ENCODE measurements at regions not wholly inside any gene's neighbourhood (a gene's known extent, or its start where the extent isn't known, plus 50 kb on each side); places are given as distances from the start of the nearest gene placed in this dataset.

- TF ChIP-seq POLR2AphosphoS5 (IDR thresholded peaks at IDR 0.05) (no peak), POLR2A (IDR thresholded peaks at IDR 0.05) (no peak)
- TF ChIP-seq, protein P1, sequence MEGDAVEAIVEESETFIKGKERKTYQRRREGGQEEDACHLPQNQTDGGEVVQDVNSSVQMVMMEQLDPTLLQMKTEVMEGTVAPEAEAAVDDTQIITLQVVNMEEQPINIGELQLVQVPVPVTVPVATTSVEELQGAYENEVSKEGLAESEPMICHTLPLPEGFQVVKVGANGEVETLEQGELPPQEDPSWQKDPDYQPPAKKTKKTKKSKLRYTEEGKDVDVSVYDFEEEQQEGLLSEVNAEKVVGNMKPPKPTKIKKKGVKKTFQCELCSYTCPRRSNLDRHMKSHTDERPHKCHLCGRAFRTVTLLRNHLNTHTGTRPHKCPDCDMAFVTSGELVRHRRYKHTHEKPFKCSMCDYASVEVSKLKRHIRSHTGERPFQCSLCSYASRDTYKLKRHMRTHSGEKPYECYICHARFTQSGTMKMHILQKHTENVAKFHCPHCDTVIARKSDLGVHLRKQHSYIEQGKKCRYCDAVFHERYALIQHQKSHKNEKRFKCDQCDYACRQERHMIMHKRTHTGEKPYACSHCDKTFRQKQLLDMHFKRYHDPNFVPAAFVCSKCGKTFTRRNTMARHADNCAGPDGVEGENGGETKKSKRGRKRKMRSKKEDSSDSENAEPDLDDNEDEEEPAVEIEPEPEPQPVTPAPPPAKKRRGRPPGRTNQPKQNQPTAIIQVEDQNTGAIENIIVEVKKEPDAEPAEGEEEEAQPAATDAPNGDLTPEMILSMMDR (IDR thresholded peaks at IDR 0.05) = no peak
Observed at GRCh38 chr12:105443802-105444652, 113.5 kb downstream of the C12orf75 start.
